Transverse colon (tissue), 3 donors: ENCODE measurements at regions not wholly inside any gene's neighbourhood (a gene's known extent, or its start where the extent isn't known, plus 50 kb on each side); places are given as distances from the start of the nearest gene placed in this dataset.

Experiments used
- EP300 ChIP-seq: sonication (generic); formaldehyde crosslinking; IDR thresholded peaks from one replicate; pipeline ENCODE4 v1.6.1; 2017; ENCODE audit warnings: antibody characterized with exemption, low read depth
- POLR2A ChIP-seq: fragments of 450-650 bp; IDR thresholded peaks from one replicate; pipeline ENCODE4 v1.6.1; 2016; ENCODE audit warnings: antibody characterized with exemption, mild to moderate bottlenecking, moderate library complexity
- TF ChIP-seq, protein P1 (sequence below), 5 experiments: fragments of 200-600 bp in 3 of 5; fragments of 450-650 bp in 2 of 5; sonication (generic) in 3 of 5; IDR thresholded peaks; 1 replicate in 2 of 5; 2 replicates in 3 of 5; pipeline ENCODE4 v1.5.1; 2016 to 2017; ENCODE audit warnings: antibody characterized with exemption in 5 of 5, inconsistent platforms in 3 of 5, mild to moderate bottlenecking in 2 of 5, moderate library complexity in 1 of 5

DNA sequence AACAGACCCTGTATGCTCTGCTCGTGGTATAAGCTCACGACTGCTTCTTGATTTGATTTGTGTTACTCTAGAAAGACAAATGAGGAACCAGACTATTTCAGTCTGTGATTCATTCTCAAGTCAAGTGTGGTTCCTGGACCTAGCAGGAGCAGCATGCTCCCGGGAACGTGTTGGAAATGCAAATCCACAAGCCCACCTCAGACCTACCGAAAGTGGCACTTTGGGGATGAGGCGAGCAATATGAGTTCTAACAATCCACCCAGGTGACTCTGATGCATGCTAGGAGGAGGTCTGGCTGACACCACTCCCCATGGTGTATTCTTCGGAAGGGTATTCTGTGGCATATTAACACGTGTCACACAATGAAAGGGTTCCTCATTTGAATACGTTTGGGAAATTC, 59.5 kb upstream of the TMX1 start:
- TF ChIP-seq, protein P1, sequence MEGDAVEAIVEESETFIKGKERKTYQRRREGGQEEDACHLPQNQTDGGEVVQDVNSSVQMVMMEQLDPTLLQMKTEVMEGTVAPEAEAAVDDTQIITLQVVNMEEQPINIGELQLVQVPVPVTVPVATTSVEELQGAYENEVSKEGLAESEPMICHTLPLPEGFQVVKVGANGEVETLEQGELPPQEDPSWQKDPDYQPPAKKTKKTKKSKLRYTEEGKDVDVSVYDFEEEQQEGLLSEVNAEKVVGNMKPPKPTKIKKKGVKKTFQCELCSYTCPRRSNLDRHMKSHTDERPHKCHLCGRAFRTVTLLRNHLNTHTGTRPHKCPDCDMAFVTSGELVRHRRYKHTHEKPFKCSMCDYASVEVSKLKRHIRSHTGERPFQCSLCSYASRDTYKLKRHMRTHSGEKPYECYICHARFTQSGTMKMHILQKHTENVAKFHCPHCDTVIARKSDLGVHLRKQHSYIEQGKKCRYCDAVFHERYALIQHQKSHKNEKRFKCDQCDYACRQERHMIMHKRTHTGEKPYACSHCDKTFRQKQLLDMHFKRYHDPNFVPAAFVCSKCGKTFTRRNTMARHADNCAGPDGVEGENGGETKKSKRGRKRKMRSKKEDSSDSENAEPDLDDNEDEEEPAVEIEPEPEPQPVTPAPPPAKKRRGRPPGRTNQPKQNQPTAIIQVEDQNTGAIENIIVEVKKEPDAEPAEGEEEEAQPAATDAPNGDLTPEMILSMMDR (IDR thresholded peaks at IDR 0.05): no peak
- TF ChIP-seq EP300 (no peak), POLR2A (no peak)
